GM12864 (cell line): ENCODE measurements at regions not wholly inside any gene's neighbourhood (a gene's known extent, or its start where the extent isn't known, plus 50 kb on each side); places are given as distances from the start of the nearest gene placed in this dataset.

Experiments
- DNase-seq: peaks from one replicate; pipeline ENCODE4 v3.0.0-alpha.2; 2011; ENCODE audit warnings: low read depth
- H3K4me3 ChIP-seq: 2 replicates; pipeline ENCODE4 v1.5.1; 2011; ENCODE audit warnings: mild to moderate bottlenecking, low read depth, low read length, control low read depth
- TF ChIP-seq, protein P1 (sequence below): IDR thresholded peaks from 2 replicates; pipeline ENCODE4 v1.5.1; 2011; ENCODE audit warnings: low read depth, mild to moderate bottlenecking, moderate library complexity, low read length, control low read depth, inconsistent platforms; ENCODE audit errors: missing control alignments

DNA sequence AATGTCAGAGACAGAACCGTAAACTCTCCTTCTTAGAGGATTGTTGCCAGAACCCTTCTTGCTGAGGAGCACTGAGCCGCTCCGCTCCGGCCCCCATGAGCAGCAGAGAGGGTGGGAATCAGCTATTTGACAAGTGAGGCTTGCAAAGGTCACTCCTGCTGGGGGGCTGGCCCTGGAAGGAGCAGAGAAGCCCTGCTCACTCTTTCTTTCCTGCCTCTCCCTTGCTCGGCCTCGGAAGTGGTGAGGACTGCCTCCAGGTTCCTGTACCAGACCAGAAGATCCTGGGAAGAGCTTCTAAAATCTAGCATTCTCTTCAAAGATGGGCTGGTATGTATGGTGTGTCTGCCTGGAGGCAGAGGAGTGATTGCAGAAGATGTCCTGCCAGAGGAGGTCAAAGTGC lies 168.6 kb upstream of the NECTIN1 start:
- DNase-seq = no peak
- TF ChIP-seq, protein P1, sequence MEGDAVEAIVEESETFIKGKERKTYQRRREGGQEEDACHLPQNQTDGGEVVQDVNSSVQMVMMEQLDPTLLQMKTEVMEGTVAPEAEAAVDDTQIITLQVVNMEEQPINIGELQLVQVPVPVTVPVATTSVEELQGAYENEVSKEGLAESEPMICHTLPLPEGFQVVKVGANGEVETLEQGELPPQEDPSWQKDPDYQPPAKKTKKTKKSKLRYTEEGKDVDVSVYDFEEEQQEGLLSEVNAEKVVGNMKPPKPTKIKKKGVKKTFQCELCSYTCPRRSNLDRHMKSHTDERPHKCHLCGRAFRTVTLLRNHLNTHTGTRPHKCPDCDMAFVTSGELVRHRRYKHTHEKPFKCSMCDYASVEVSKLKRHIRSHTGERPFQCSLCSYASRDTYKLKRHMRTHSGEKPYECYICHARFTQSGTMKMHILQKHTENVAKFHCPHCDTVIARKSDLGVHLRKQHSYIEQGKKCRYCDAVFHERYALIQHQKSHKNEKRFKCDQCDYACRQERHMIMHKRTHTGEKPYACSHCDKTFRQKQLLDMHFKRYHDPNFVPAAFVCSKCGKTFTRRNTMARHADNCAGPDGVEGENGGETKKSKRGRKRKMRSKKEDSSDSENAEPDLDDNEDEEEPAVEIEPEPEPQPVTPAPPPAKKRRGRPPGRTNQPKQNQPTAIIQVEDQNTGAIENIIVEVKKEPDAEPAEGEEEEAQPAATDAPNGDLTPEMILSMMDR = no peak
- H3K4me3 ChIP-seq = no peak overlapping the region

DNA sequence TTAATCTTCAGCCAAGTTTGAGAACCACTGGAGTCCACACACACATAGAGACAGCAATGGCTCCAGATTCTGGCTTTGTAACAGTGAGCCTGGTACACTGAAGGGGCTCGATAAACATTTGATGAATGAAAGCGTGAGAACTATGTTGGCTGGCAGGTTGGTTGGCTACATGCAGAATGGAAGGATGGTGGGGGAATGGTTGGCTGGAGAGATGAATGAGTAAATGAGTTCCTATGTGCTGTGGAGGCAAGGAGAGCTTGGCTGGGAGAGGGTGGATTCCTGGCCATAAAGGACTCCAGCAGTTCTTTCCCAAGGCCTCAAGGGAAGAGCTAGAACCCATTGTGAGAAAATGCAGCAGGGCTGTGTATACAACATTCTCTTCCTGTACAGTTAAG lies 168.0 kb upstream of the NECTIN1 start:
- H3K4me3 ChIP-seq = no peak overlapping the region
- no peak for DNase-seq
- TF ChIP-seq, protein P1 = no peak

DNA sequence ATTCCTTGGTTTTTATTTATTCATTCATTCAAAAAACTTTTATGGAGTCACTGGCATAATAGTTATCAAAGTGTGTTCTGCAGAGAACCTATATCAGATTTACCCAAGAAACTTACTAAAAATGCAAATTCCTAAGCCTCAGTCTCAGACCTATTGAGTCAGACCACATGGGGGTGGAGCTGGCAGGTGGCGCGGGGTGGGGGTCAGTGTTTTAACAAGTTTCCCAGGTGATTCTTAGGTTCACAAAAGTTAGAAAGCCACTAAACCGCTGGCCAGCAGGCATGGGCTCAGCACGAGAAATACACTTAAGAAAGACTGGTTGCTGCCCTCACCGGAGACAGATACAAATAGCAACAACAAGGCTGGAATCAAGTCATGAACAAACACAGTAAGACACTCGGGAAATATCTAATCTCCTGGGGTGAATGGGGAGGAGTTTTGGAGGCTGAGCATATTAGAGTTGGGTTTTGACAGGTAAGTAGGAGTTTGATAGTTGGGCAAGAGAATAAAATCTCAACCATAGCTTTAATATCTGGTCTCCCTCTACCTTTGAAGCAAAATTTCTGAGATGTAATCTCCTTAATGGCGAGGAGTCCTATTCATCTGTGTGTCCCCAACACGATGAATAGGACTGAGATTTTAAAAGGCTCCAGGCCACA lies 167.5 kb upstream of the NECTIN1 start:
- TF ChIP-seq, protein P1 = no peak
- H3K4me3 ChIP-seq = no peak overlapping the region
- no peak for DNase-seq

DNA sequence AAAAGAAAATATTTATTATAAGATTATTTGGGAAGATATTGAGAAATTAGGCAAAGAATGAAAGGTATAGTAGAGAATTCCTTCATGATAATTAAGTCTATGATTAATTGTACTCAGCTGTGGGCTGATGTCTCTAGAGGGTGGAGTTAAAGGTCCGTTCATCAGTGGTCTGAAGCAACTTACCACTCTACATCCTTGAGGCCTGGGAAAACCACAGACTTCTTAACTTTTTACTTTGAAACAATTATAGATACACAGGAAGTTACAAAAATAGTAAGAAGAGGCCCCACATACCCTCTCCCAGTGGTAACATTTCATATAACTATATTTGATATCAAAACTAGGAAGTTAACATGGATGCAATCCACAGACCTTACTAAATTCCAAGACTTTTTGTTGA lies 167.0 kb upstream of the NECTIN1 start:
- DNase-seq = no peak
- TF ChIP-seq, protein P1 = no peak
- no peak overlapping the region for H3K4me3 ChIP-seq

DNA sequence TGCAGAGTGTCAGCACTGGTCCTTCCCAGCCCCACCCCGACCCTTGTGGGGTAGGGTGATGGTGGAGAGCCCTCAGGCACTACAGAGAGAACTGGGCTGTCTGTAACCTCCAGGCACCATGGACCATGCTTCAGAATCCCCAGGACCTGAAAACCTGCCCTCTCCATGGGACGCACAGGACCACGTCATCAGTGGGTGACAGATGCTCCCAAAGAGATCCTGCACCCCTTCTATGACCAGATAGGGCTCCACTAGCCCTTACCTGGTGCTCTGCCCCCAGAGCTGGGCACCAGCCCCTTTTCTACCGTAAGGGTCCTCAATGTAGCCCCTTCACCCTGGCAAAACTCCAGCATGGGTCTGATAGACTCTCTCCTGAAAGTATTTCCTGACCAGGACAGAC lies 165.9 kb upstream of the NECTIN1 start:
- H3K4me3 ChIP-seq = no peak overlapping the region
- TF ChIP-seq, protein P1 = no peak
- DNase-seq = no peak

DNA sequence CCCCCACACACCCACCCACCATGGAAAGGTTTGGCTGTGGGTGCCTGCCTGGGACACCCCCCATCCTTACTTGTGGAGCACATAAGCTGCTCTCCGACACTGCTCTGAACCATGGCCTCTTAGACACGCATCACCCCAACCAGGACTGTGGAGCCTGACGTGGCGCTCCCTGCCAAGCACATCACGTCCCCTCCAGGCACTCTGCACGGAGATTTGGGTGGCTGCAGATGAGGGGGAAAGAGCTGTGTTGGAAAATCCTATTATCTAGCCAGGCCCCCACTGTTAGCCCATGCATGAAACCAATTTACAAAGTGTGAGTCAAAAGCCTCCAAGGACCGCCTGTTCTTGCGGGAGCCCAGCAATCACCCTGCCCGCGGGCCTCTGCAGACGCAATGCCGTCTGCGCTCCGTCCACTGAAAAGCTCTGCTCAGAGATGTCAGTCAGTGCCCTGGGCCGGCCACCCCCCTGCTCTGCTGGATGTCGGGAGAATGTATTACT lies 163.4 kb upstream of the NECTIN1 start:
- no peak overlapping the region for H3K4me3 ChIP-seq
- DNase-seq = no peak
- TF ChIP-seq, protein P1 = no peak
